ENCODE measurements at regions not wholly inside any gene's neighbourhood (a gene's known extent, or its start where the extent isn't known, plus 50 kb on each side); places are given as distances from the start of the nearest gene placed in this dataset.

DNA sequence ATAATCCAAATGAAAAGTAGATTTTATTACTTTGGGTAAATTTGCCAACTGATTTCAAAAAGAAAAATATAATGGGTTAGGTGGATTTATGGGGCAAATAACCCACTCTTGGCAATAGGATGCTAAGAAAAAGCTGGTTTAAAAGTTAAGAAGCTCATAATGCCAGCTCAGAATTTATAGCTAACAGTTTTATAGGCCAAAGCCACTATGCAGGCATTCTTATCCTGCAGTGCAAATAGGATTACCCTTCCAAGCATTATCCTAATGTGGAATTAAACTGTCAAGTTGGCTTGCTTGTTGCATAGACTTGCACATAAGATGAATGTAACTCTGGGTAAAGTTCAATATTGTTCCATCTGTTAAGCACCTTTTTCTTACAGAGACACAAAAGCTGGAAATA, 703.0 kb downstream of the PCDH18 start:
- in situ Hi-C loops (cut with HindIII; ENCODE audit: low pct_unique_long_range_greater_than_20kb, low sequenced_read_pairs) (no loop called here), intact Hi-C loops (cut with micrococcal nuclease; ENCODE audit: unreplicated experiment) (no loop called here)
- TF ChIP-seq POLR2AphosphoS5 (IDR thresholded peaks at IDR 0.05; ENCODE audit: low read depth, low read length), result no peak
- no peak for TF ChIP-seq SIN3A (IDR thresholded peaks at IDR 0.05; ENCODE audit: borderline replicate concordance, insufficient read depth, low read depth, low read length)
- no peak overlapping the region for H3K4me3 ChIP-seq (ENCODE audit: low read depth in 2 of 2, low read length in 2 of 2)
- H3K36me3 ChIP-seq (ENCODE audit: control insufficient read depth, insufficient read depth, low read length), result no peaks in the 10 kb centered on the region
- BruUV-seq (replicated peaks), result no TSS peak
- H3K4me1 ChIP-seq (ENCODE audit: control insufficient read depth, insufficient read depth, low read length), result no peaks in the 10 kb centered on the region
- H3K9me3 ChIP-seq (ENCODE audit: control insufficient read depth, insufficient read depth, low read depth, low read length), result no peaks in the 10 kb centered on the region
- POLR2A ChIA-PET, result no interaction called here
- no peaks in the 10 kb centered on the region for H3K27me3 ChIP-seq (ENCODE audit: control insufficient read depth, insufficient read depth, low read length)
- ATAC-seq (no peak), DNase-seq (ENCODE audit: low read depth, low spot score) (no peak)
- CTCF ChIA-PET, result no interaction called here
- no peak overlapping the region for H3K27ac ChIP-seq (ENCODE audit: low read length)

DNA sequence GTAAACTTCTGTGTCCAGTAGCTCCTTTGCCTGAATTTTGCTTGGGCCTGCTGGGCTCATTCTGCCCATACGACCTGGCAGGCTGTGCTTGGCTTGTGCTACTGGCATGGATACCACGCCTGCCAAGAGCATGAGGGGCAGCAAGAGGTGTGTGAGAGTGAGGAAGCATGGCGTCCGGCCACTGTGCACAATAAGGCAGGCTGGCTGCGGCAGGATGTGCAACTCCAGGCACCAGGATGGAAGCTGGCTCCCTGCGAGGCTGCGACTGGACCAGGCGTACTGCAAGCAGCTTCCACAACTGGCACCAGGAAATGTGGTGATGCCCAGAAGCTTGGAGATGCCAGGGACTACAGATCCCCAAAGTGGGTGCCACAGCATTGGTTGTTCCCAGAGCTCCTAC, 709.3 kb downstream of the PCDH18 start:
- Histone ChIP-seq H3K36me3 (ENCODE audit: control insufficient read depth, insufficient read depth, low read length) (no peaks in the 10 kb centered on the region), H3K27ac (ENCODE audit: low read length) (no peak overlapping the region), H3K27me3 (ENCODE audit: control insufficient read depth, insufficient read depth, low read length) (no peaks in the 10 kb centered on the region), H3K9me3 (ENCODE audit: control insufficient read depth, insufficient read depth, low read depth, low read length) (no peaks in the 10 kb centered on the region), H3K4me3 (ENCODE audit: low read depth in 2 of 2, low read length in 2 of 2) (no peak overlapping the region), H3K4me1 (ENCODE audit: control insufficient read depth, insufficient read depth, low read length) (no peaks in the 10 kb centered on the region)
- TF ChIP-seq, protein P1, sequence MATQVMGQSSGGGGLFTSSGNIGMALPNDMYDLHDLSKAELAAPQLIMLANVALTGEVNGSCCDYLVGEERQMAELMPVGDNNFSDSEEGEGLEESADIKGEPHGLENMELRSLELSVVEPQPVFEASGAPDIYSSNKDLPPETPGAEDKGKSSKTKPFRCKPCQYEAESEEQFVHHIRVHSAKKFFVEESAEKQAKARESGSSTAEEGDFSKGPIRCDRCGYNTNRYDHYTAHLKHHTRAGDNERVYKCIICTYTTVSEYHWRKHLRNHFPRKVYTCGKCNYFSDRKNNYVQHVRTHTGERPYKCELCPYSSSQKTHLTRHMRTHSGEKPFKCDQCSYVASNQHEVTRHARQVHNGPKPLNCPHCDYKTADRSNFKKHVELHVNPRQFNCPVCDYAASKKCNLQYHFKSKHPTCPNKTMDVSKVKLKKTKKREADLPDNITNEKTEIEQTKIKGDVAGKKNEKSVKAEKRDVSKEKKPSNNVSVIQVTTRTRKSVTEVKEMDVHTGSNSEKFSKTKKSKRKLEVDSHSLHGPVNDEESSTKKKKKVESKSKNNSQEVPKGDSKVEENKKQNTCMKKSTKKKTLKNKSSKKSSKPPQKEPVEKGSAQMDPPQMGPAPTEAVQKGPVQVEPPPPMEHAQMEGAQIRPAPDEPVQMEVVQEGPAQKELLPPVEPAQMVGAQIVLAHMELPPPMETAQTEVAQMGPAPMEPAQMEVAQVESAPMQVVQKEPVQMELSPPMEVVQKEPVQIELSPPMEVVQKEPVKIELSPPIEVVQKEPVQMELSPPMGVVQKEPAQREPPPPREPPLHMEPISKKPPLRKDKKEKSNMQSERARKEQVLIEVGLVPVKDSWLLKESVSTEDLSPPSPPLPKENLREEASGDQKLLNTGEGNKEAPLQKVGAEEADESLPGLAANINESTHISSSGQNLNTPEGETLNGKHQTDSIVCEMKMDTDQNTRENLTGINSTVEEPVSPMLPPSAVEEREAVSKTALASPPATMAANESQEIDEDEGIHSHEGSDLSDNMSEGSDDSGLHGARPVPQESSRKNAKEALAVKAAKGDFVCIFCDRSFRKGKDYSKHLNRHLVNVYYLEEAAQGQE (IDR thresholded peaks at IDR 0.05; ENCODE audit: insufficient read depth in 1 of 2, low read depth in 2 of 2, low read length in 1 of 2), result no peak
- TF ChIP-seq TCF7L2 (IDR thresholded peaks at IDR 0.05; ENCODE audit: low read depth, low read length), result no peak
- BruUV-seq (replicated peaks), result no TSS peak
- POLR2A ChIA-PET, result no interaction called here
- ATAC-seq (no peak), DNase-seq (ENCODE audit: low read depth, low spot score) (no peak)
- intact Hi-C loops (cut with micrococcal nuclease; ENCODE audit: unreplicated experiment) (no loop called here), in situ Hi-C loops (cut with HindIII; ENCODE audit: low pct_unique_long_range_greater_than_20kb, low sequenced_read_pairs) (no loop called here)
- CTCF ChIA-PET, result no interaction called here

DNA sequence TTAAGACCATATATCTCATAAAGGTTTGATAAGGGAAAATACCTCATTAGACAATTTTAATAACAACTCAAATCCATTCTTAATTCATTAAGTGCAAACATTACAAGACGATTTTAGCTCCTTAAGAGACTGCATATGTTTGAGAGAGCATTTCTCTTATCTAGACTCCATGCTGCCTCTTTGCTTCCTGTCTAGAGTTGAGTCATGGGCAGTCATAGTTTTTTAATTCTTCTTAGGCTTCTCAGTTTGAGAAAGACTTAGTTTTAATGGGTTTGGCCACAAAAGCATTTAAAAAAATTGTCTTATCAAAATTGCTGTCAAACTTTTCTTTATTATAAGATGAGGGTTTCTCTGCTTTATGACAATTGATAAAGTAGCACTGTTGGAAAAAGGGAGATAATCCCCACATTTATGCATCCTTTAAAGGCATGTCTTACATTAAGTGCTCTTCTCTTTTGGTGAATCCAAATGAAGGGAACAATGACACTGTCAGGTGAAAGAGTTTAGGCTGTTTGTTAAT, 713.4 kb downstream of the PCDH18 start:
- intact Hi-C loops (cut with micrococcal nuclease; ENCODE audit: unreplicated experiment) (no loop called here), in situ Hi-C loops (cut with HindIII; ENCODE audit: low pct_unique_long_range_greater_than_20kb, low sequenced_read_pairs) (no loop called here)
- no peaks in the 10 kb centered on the region for H3K36me3 ChIP-seq (ENCODE audit: control insufficient read depth, insufficient read depth, low read length)
- TF ChIP-seq, protein P2, sequence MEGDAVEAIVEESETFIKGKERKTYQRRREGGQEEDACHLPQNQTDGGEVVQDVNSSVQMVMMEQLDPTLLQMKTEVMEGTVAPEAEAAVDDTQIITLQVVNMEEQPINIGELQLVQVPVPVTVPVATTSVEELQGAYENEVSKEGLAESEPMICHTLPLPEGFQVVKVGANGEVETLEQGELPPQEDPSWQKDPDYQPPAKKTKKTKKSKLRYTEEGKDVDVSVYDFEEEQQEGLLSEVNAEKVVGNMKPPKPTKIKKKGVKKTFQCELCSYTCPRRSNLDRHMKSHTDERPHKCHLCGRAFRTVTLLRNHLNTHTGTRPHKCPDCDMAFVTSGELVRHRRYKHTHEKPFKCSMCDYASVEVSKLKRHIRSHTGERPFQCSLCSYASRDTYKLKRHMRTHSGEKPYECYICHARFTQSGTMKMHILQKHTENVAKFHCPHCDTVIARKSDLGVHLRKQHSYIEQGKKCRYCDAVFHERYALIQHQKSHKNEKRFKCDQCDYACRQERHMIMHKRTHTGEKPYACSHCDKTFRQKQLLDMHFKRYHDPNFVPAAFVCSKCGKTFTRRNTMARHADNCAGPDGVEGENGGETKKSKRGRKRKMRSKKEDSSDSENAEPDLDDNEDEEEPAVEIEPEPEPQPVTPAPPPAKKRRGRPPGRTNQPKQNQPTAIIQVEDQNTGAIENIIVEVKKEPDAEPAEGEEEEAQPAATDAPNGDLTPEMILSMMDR (IDR thresholded peaks at IDR 0.05), result no peak
- TF ChIP-seq, protein P1 (IDR thresholded peaks at IDR 0.05; ENCODE audit: insufficient read depth in 1 of 2, low read depth in 2 of 2, low read length in 1 of 2), result no peak
- TF ChIP-seq TCF7L2 (IDR thresholded peaks at IDR 0.05; ENCODE audit: low read depth, low read length) (no peak), SIN3A (IDR thresholded peaks at IDR 0.05; ENCODE audit: borderline replicate concordance, insufficient read depth, low read depth, low read length) (no peak), POLR2AphosphoS5 (IDR thresholded peaks at IDR 0.05; ENCODE audit: low read depth, low read length) (no peak)
- ChIA-PET POLR2A (no interaction called here), CTCF (no interaction called here)
- no peaks in the 10 kb centered on the region for H3K4me1 ChIP-seq (ENCODE audit: control insufficient read depth, insufficient read depth, low read length)
- no peaks in the 10 kb centered on the region for H3K27me3 ChIP-seq (ENCODE audit: control insufficient read depth, insufficient read depth, low read length)
- ATAC-seq, result no peak
- BruUV-seq (replicated peaks), result no TSS peak
- H3K4me3 ChIP-seq (ENCODE audit: low read depth in 2 of 2, low read length in 2 of 2), result no peak overlapping the region
- no peak overlapping the region for H3K27ac ChIP-seq (ENCODE audit: low read length)
- no peak for DNase-seq (ENCODE audit: low read depth, low spot score)
- H3K9me3 ChIP-seq (ENCODE audit: control insufficient read depth, insufficient read depth, low read depth, low read length), result no peaks in the 10 kb centered on the region

All from Panc1 (cell line).